ENCODE measurements at regions not wholly inside any gene's neighbourhood (a gene's known extent, or its start where the extent isn't known, plus 50 kb on each side); places are given as distances from the start of the nearest gene placed in this dataset.
"Not testable (repeated sequence)": the region's sequence is repeated elsewhere in the genome, so short reads cannot be mapped to it uniquely, and the experiment has no call there.

- WGBS = 52% methylated on average over 1 of the region's 1 CpG
- no peaks in the 10 kb centered on the region for H3K4me1 ChIP-seq (ENCODE audit: insufficient read depth)
- no peak overlapping the region for H3K27ac ChIP-seq (ENCODE audit: low read depth)
- no peaks in the 10 kb centered on the region for H3K36me3 ChIP-seq (ENCODE audit: insufficient read depth)
- DNase-seq (ENCODE audit: extremely low spot score) = no peak
- no peak overlapping the region for H3K4me3 ChIP-seq (ENCODE audit: low read depth, low read length)
Observed at GRCh38 chr5:84748313-84748712, 363.6 kb upstream of the EDIL3 start.

- not testable (repeated sequence) for H3K4me1 ChIP-seq (ENCODE audit: insufficient read depth); H3K27ac ChIP-seq (ENCODE audit: low read depth); H3K36me3 ChIP-seq (ENCODE audit: insufficient read depth); H3K4me3 ChIP-seq (ENCODE audit: low read depth, low read length); DNase-seq (ENCODE audit: extremely low spot score)
- WGBS = 96% methylated on average over 2 of the region's 2 CpGs
Observed at GRCh38 chr5:84746280-84746679, 361.6 kb upstream of the EDIL3 start.

- Histone ChIP-seq H3K4me1 (ENCODE audit: insufficient read depth) (no peaks in the 10 kb centered on the region), H3K4me3 (ENCODE audit: low read depth, low read length) (no peak overlapping the region), H3K36me3 (ENCODE audit: insufficient read depth) (no peaks in the 10 kb centered on the region), H3K27ac (ENCODE audit: low read depth) (no peak overlapping the region)
- DNase-seq (ENCODE audit: extremely low spot score) = no peak
- WGBS = 72% methylated on average over 1 of the region's 1 CpG
Observed at GRCh38 chr5:84741056-84741455, 356.4 kb upstream of the EDIL3 start.

- WGBS = 64% methylated on average over 5 of the region's 5 CpGs
- Histone ChIP-seq H3K27ac (ENCODE audit: low read depth) (no peak overlapping the region), H3K36me3 (ENCODE audit: insufficient read depth) (no peaks in the 10 kb centered on the region), H3K4me1 (ENCODE audit: insufficient read depth) (no peaks in the 10 kb centered on the region), H3K4me3 (ENCODE audit: low read depth, low read length) (no peak overlapping the region)
- DNase-seq (ENCODE audit: extremely low spot score) = no peak
Observed at GRCh38 chr5:84729326-84729725, 344.6 kb upstream of the EDIL3 start.

- H3K36me3 ChIP-seq (ENCODE audit: insufficient read depth) = no peaks in the 10 kb centered on the region
- H3K27ac ChIP-seq (ENCODE audit: low read depth) = no peak overlapping the region
- 88% methylated on average over 2 of the region's 2 CpGs for WGBS
- no peak overlapping the region for H3K4me3 ChIP-seq (ENCODE audit: low read depth, low read length)
- DNase-seq (ENCODE audit: extremely low spot score) = no peak
- no peaks in the 10 kb centered on the region for H3K4me1 ChIP-seq (ENCODE audit: insufficient read depth)
Observed at GRCh38 chr5:84727708-84728107, 343.0 kb upstream of the EDIL3 start.

GRCh38 chr5:84725946-84726570 lies 341.4 kb upstream of the EDIL3 start:
- WGBS = 92% methylated on average over 2 of the region's 2 CpGs
- Histone ChIP-seq H3K4me1 (ENCODE audit: insufficient read depth) (no peaks in the 10 kb centered on the region), H3K36me3 (ENCODE audit: insufficient read depth) (no peaks in the 10 kb centered on the region), H3K4me3 (ENCODE audit: low read depth, low read length) (no peak overlapping the region), H3K27ac (ENCODE audit: low read depth) (no peak overlapping the region)
- no peak for DNase-seq (ENCODE audit: extremely low spot score)

GRCh38 chr5:84724683-84725082 lies 340.0 kb upstream of the EDIL3 start:
- WGBS = 48% methylated on average over 1 of the region's 1 CpG
- Histone ChIP-seq H3K36me3 (ENCODE audit: insufficient read depth) (no peaks in the 10 kb centered on the region), H3K27ac (ENCODE audit: low read depth) (no peak overlapping the region), H3K4me3 (ENCODE audit: low read depth, low read length) (no peak overlapping the region), H3K4me1 (ENCODE audit: insufficient read depth) (no peaks in the 10 kb centered on the region)
- no peak for DNase-seq (ENCODE audit: extremely low spot score)

GRCh38 chr5:84724181-84724580 lies 339.5 kb upstream of the EDIL3 start:
- Histone ChIP-seq H3K4me3 (ENCODE audit: low read depth, low read length) (no peak overlapping the region), H3K27ac (ENCODE audit: low read depth) (no peak overlapping the region), H3K4me1 (ENCODE audit: insufficient read depth) (no peaks in the 10 kb centered on the region), H3K36me3 (ENCODE audit: insufficient read depth) (no peaks in the 10 kb centered on the region)
- no peak for DNase-seq (ENCODE audit: extremely low spot score)
- WGBS = 97% methylated on average over 3 of the region's 3 CpGs

- WGBS = 77% methylated on average over 3 of the region's 3 CpGs
- Histone ChIP-seq H3K4me3 (ENCODE audit: low read depth, low read length) (no peak overlapping the region), H3K27ac (ENCODE audit: low read depth) (no peak overlapping the region), H3K36me3 (ENCODE audit: insufficient read depth) (no peaks in the 10 kb centered on the region), H3K4me1 (ENCODE audit: insufficient read depth) (no peaks in the 10 kb centered on the region)
- DNase-seq (ENCODE audit: extremely low spot score) = no peak
Observed at GRCh38 chr5:84718377-84718776, 333.7 kb upstream of the EDIL3 start.

- no peaks in the 10 kb centered on the region for H3K36me3 ChIP-seq (ENCODE audit: insufficient read depth)
- H3K4me1 ChIP-seq (ENCODE audit: insufficient read depth) = no peaks in the 10 kb centered on the region
- WGBS = 88% methylated on average over 3 of the region's 3 CpGs
Observed at GRCh38 chr5:84715686-84716085, 331.0 kb upstream of the EDIL3 start.

GRCh38 chr5:84715091-84715490 lies 330.4 kb upstream of the EDIL3 start:
- DNase-seq (ENCODE audit: extremely low spot score) = no peak
- Histone ChIP-seq H3K4me1 (ENCODE audit: insufficient read depth) (no peaks in the 10 kb centered on the region), H3K4me3 (ENCODE audit: low read depth, low read length) (no peak overlapping the region), H3K36me3 (ENCODE audit: insufficient read depth) (no peaks in the 10 kb centered on the region), H3K27ac (ENCODE audit: low read depth) (no peak overlapping the region)
- WGBS = 97% methylated on average over 1 of the region's 1 CpG

More at GRCh38 chr5:84715686-84716085, 331.0 kb upstream of the EDIL3 start:
- no peak for DNase-seq (ENCODE audit: extremely low spot score)
- H3K27ac ChIP-seq (ENCODE audit: low read depth) = no peak overlapping the region
- no peak overlapping the region for H3K4me3 ChIP-seq (ENCODE audit: low read depth, low read length)

- 95% methylated on average over 1 of the region's 1 CpG for WGBS
- no peaks in the 10 kb centered on the region for H3K36me3 ChIP-seq (ENCODE audit: insufficient read depth)
- no peak overlapping the region for H3K27ac ChIP-seq (ENCODE audit: low read depth)
- DNase-seq (ENCODE audit: extremely low spot score) = no peak
- H3K4me1 ChIP-seq (ENCODE audit: insufficient read depth) = no peaks in the 10 kb centered on the region
- no peak overlapping the region for H3K4me3 ChIP-seq (ENCODE audit: low read depth, low read length)
Observed at GRCh38 chr5:84709075-84709474, 324.4 kb upstream of the EDIL3 start.

GRCh38 chr5:84706678-84707641 lies 322.3 kb upstream of the EDIL3 start:
- H3K27ac ChIP-seq (ENCODE audit: low read depth) = no peak overlapping the region
- H3K4me1 ChIP-seq (ENCODE audit: insufficient read depth) = no peaks in the 10 kb centered on the region
- no peak for DNase-seq (ENCODE audit: extremely low spot score)
- H3K4me3 ChIP-seq (ENCODE audit: low read depth, low read length) = no peak overlapping the region
- 61% methylated on average over 5 of the region's 5 CpGs for WGBS
- H3K36me3 ChIP-seq (ENCODE audit: insufficient read depth) = no peaks in the 10 kb centered on the region

- not testable (repeated sequence) for H3K27ac ChIP-seq (ENCODE audit: low read depth); H3K4me1 ChIP-seq (ENCODE audit: insufficient read depth); DNase-seq (ENCODE audit: extremely low spot score); H3K36me3 ChIP-seq (ENCODE audit: insufficient read depth); H3K4me3 ChIP-seq (ENCODE audit: low read depth, low read length)
- 88% methylated on average over 6 of the region's 7 CpGs for WGBS
Observed at GRCh38 chr5:84700545-84700944, 315.9 kb upstream of the EDIL3 start.

Data from urinary bladder (tissue), 3 donors.